GM13976 (cell line): ENCODE measurements at regions not wholly inside any gene's neighbourhood (a gene's known extent, or its start where the extent isn't known, plus 50 kb on each side); places are given as distances from the start of the nearest gene placed in this dataset.
"Not testable (repeated sequence)": the region's sequence is repeated elsewhere in the genome, so short reads cannot be mapped to it uniquely, and the experiment has no call there.

Experiments
- DNase-seq: peaks from one replicate; pipeline ENCODE4 v3.0.0; 2012; ENCODE audit warnings: low spot score
- in situ Hi-C: fragments of 300-500 bp; cut with MboI; formaldehyde crosslinking; loops from one replicate; pipeline ENCODE4 v1.12.0; 2022; ENCODE audit warnings: low sequenced_read_pairs, mixed read lengths, inconsistent platforms; ENCODE audit not compliant: unreplicated experiment
- TF ChIP-seq, protein P1 (sequence below): IDR thresholded peaks from 2 replicates; pipeline ENCODE4 v1.5.1; 2012; ENCODE audit warnings: borderline replicate concordance, mild to moderate bottlenecking; ENCODE audit not compliant: insufficient read depth; ENCODE audit errors: extremely low read depth, missing control alignments, control extremely low read depth

DNA sequence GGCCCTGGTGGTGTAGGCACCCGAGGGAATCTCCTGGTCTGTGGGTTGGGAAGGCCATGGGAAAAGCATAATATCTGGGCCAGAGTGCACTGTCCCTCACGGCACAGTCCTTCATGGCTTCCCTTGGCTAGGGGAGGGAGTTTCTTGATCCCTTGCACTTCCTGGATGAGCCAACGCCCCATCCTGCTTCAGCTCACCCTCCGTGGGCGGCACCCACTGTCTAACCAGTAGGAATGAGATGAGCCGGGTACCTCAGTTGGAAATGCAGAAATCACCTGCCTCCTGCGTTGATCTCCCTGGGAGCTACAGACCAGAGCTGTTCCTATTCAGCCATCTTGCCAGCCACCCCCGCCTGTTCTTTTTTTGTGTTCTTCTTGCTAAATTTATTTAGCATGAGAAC lies 134.4 kb downstream of the LEPR start:
- no peak for DNase-seq
- in situ Hi-C loops = no loop called here
- TF ChIP-seq, protein P1, sequence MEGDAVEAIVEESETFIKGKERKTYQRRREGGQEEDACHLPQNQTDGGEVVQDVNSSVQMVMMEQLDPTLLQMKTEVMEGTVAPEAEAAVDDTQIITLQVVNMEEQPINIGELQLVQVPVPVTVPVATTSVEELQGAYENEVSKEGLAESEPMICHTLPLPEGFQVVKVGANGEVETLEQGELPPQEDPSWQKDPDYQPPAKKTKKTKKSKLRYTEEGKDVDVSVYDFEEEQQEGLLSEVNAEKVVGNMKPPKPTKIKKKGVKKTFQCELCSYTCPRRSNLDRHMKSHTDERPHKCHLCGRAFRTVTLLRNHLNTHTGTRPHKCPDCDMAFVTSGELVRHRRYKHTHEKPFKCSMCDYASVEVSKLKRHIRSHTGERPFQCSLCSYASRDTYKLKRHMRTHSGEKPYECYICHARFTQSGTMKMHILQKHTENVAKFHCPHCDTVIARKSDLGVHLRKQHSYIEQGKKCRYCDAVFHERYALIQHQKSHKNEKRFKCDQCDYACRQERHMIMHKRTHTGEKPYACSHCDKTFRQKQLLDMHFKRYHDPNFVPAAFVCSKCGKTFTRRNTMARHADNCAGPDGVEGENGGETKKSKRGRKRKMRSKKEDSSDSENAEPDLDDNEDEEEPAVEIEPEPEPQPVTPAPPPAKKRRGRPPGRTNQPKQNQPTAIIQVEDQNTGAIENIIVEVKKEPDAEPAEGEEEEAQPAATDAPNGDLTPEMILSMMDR = no peak

DNA sequence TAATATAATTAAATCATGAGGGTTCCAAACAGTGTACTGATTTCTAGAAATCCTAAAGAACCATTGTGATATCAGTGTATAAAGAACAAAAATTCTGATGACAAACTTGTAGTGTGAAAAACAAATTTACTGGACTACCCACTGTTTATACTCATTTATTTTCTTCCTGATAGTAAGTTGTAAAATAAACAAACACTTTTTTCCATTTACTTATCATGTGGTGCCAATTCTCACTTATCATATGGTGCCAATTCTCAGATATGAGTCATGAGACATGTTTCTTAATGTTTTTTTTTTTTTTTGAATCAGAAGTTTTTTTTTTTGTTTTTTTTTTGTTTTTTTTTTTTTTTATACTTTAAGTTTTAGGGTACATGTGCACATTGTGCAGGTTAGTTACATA lies 137.7 kb downstream of the LEPR start:
- TF ChIP-seq, protein P1 = no peak
- in situ Hi-C loops = no loop called here
- no peak for DNase-seq

DNA sequence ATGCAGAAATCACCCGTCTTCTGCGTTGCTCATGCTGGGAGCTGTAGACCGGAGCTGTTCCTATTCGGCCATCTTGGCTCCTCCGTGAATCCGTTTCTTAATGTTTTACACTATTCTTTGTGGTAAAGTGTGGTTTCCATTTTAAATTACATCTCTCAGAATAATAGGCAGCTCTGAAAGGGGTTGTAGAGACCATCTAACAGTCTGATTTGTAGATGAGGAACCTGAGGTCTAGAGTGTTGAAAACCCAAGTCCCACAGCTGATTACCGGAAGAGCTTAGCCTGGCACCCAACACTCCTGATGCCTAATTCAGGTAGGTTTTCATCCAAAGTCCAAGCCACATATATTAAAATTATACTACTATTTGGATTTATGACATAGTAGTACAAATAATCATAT lies 144.0 kb downstream of the LEPR start:
- in situ Hi-C loops = no loop called here
- no peak for DNase-seq
- TF ChIP-seq, protein P1 = no peak

DNA sequence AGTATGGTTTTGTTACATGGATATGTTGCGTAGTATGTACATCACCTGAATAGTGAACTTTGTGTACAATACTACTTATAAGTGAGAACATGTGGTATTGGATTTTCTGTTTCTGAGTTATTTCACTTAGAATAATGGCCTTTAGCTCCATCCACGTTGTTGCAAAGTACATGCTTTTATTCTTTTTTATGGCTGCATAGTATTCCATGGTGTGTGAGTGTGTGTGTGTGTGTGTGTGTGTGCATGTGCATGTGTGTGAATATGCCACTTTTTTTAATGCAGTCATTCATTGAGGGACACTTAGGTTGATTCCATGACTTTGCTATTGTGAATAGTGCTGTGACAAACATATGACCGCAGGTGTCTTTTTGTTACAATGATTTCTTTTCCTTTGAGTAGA lies 147.8 kb downstream of the LEPR start:
- TF ChIP-seq, protein P1 = no peak
- in situ Hi-C loops = no loop called here
- DNase-seq = no peak

DNA sequence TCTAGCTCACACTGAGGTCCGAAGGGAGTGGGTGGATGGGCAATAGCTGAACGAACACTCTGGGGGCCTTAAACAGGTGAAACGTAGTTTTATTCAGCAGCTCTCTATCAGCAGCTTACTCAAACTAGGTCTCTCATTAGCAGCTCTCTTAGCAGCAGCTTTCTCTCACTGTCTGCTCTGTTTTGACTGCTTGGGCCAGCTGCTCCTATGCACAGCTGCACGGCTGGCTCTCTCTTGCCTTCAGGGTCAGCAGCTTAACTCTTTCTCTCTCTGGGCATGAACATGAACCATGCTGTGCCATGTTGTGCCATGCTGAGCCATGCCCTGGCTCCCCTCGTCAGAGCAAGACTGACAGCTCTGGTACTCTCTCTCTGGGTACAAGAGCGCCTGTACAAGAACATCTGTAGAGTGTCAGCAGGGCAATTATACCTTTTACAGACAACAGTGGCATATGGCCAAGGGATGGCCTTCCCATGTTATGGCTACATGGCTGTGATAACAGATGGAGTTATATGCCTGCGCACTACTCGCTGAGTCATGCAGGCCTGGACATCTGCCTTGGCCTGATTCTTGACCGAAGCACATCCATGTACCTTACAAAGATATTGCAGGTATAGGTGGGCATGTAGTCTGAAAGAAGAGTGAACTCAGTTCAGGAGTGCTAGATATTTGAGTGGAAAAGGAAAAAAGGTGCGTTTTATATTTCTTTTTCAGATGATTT lies 152.4 kb downstream of the LEPR start:
- in situ Hi-C loops = no loop called here
- no peak for DNase-seq
- TF ChIP-seq, protein P1 = no peak

DNA sequence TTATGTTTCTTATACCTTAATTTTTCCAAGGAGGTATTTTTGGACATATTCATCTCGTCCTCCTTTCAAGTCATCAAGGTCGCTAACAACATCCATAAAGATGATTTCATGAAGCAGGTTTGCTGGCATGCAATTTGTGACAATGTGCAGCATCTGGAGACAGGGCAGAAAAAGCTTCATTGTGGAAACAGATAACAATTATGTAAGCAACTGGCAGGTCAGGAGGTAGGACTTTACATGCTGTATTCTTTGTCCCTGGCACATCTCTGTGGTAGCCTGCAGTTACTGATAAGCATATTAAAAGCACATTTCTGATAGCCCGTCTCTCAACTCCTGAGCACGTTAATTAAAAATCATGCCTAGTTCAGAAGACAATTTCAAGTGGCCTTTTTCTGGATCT lies 156.8 kb downstream of the LEPR start:
- no peak for DNase-seq
- in situ Hi-C loops = no loop called here
- TF ChIP-seq, protein P1 = no peak

DNA sequence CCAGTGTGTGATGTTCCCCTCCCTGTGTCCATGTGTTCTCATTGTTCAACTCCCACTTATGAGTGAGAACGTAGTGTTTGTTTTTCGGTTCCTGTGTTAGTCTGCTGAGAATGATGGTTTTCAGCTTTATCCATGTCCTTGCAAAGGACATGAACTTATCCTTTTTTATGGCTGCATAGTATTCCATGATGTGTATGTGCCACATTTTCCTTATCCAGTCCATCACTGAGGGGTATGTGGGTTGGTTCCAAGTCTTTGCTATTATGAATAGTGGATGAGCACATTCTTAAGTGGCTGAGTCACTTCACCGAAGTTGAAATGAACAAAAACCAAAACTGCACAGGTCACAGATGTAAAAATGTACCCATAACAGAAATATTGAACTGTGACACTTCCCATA lies 157.5 kb downstream of the LEPR start:
- DNase-seq, in situ Hi-C loops: not testable (repeated sequence)
